ENCODE measurements at regions not wholly inside any gene's neighbourhood (a gene's known extent, or its start where the extent isn't known, plus 50 kb on each side); places are given as distances from the start of the nearest gene placed in this dataset.

- no peak for DNase-seq
Measured at GRCh38 chr11:10641912-10642697, 51.5 kb downstream of the IRAG1 start.

GRCh38 chr11:10641177-10641911 lies 52.2 kb downstream of the IRAG1 start:
- no peak for DNase-seq

GRCh38 chr11:10640308-10640707 lies 53.2 kb downstream of the IRAG1 start:
- DNase-seq, result no peak

- no peak for DNase-seq
Measured at GRCh38 chr11:10639350-10639749, 54.2 kb downstream of the IRAG1 start.

- peak; percentile 71 for DNase-seq
Measured at GRCh38 chr11:10638316-10638925, 55.1 kb downstream of the IRAG1 start.

- DNase-seq, result no peak
Measured at GRCh38 chr11:10637731-10638151, 55.8 kb downstream of the IRAG1 start.

- no peak for DNase-seq
Measured at GRCh38 chr11:10634407-10634806, 59.1 kb downstream of the IRAG1 start.

- no peak for DNase-seq
Measured at GRCh38 chr11:10633261-10633660, 60.3 kb downstream of the IRAG1 start.

GRCh38 chr11:10632483-10632882 lies 61.1 kb downstream of the IRAG1 start:
- no peak for DNase-seq

- no peak for DNase-seq
Measured at GRCh38 chr11:10631761-10632160, 61.8 kb downstream of the IRAG1 start.

- DNase-seq, result no peak
Measured at GRCh38 chr11:10629411-10630002, 61.0 kb upstream of the LYVE1 start.

GRCh38 chr11:10628508-10629236 lies 60.2 kb upstream of the LYVE1 start:
- DNase-seq, result no peak

- no peak for DNase-seq
Measured at GRCh38 chr11:10627816-10628215, 59.4 kb upstream of the LYVE1 start.

- DNase-seq, result no peak
Measured at GRCh38 chr11:10627291-10627690, 58.8 kb upstream of the LYVE1 start.

GRCh38 chr11:10625982-10626311 lies 57.5 kb upstream of the LYVE1 start:
- no peak for DNase-seq

GRCh38 chr11:10625281-10625981 lies 57.0 kb upstream of the LYVE1 start:
- no peak for DNase-seq

GRCh38 chr11:10623797-10624761 lies 55.6 kb upstream of the LYVE1 start:
- DNase-seq, result peak; percentile 34

- DNase-seq, result no peak
Measured at GRCh38 chr11:10622957-10623791, 54.7 kb upstream of the LYVE1 start.

- DNase-seq, result no peak
Measured at GRCh38 chr11:10622108-10622507, 53.6 kb upstream of the LYVE1 start.

- no peak for DNase-seq
Measured at GRCh38 chr11:10619131-10619680, 50.7 kb upstream of the LYVE1 start.

Data from fibroblast of skin of right biceps (primary cell).